Kidney glomerular epithelial cell (primary cell): ENCODE measurements at regions not wholly inside any gene's neighbourhood (a gene's known extent, or its start where the extent isn't known, plus 50 kb on each side); places are given as distances from the start of the nearest gene placed in this dataset.
"Not testable (repeated sequence)": the region's sequence is repeated elsewhere in the genome, so short reads cannot be mapped to it uniquely, and the experiment has no call there.

Experiments used
- DNase-seq: peaks from one replicate; lab custom pipeline; 2025; lab: John Stamatoyannopoulos, UW

DNA sequence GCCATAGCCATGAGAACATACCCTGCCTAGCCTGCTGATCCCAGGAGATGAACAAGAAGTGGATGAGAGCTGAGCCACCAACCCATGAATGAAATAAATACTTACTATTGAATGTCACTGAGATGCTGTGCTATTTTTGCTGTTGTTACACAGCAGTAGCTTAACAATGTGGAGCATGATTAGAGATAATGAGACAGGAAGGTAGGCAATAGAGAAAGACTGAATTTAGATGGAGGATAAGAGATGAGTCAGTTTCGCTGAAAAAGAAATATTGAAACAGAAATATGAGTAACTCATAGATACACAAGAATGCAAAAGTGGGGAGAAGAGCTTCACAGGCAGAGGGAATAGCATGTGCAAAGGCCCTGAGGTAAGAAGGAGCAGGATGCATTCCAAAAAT is 94.9 kb upstream of the TOP1 start:
- DNase-seq: no peak

DNA sequence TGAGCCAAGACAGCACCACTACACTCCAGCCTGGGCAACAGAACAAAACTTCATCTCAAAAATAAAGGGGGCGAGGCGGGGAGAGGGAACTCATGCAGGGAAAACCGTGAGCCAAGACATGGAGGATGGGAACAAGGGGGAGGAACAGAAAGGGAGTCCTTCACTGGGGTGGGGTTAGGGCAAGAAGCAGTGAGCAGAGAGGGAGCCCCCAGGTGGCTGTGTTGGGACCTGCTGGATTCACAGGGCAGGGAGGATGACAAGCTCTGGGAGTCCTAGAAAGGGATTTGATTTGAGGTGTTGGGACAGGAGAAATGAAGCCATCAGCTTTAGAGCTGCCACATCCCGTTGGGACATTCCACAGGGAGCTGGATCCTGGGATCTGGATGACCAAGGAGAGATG is 90.6 kb upstream of the TOP1 start:
- DNase-seq: no peak

DNA sequence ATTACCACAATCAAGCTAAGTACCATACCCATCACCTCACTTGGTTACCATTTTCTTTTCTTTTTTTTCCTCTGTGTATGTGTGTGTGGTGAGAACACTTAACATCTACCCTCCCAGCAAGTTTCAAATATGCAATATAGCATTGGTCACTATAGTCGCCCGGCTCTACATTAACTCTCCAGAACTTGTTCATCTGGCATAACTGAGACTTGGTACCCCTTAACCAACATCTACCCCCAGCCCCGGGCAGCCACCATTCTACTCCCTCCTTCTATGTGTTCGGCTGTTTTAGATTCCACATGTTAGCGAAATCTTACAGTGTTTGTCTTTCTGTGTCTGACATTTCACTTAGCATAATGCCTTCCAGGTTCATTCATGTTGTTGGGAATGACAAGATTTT is 89.0 kb upstream of the TOP1 start:
- no peak for DNase-seq

DNA sequence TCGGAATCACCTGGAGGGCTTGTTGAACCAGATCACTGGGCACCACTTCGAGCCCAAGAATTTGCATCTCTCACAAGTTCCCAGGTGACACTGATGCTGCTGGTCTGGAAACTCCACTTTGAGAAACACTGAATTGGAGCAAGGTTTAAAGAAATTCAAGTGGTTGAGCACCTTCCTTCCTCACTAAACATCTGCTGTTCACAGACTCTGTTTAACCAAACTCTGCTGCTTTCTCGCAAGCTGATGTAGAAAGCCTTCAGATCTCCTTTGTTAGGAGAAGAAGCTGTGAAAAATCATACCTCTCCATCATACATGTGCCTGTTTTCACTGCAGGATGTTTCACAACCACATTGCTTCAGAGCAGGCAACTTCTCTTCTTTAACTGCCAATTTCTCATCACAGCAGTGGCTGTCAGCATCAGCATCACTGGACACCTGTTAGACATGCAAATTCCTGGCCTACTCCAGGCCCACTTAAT is 87.5 kb upstream of the TOP1 start:
- no peak for DNase-seq

DNA sequence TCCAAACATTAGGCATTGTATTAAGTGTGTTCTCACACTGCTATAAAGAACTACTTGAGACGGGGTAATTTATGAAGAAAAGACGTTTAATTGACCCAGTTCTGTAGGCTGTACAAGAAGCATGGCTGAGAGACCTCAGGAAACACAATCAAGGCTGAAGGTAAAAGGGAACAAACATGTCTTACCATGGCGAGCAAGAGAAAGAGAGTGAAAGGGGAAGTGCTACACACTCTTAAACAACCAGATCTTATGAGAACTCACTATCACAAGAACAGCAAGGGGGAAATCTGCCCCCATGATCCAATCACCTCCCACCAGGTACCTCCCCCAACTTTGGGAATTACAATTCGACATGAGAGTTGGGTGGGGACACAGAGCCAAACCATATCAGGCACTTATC is 86.6 kb upstream of the TOP1 start:
- no peak for DNase-seq

DNA sequence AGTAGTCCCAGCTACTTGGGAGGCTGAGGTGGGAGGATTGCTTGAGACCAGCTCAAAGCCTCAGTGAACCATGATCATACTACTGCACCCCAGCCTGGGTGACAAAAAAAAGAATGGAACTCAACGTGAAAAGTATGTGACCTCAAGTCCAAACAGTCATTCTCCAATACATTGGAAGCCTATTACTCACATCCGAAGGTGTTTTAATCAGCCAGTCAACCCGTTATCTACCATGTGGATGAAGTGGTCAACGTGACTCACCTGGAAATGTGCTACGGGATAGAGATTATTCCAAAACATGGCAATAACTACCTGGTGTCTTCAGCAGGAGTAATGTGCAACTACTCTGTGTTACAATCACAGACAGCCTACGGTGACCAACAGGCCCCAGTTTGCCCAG is 85.8 kb upstream of the TOP1 start:
- DNase-seq: no peak

- DNase-seq: no peak
These were observed 85.0 kb upstream of the TOP1 start for GRCh38 chr20:40943591-40943990.

DNA sequence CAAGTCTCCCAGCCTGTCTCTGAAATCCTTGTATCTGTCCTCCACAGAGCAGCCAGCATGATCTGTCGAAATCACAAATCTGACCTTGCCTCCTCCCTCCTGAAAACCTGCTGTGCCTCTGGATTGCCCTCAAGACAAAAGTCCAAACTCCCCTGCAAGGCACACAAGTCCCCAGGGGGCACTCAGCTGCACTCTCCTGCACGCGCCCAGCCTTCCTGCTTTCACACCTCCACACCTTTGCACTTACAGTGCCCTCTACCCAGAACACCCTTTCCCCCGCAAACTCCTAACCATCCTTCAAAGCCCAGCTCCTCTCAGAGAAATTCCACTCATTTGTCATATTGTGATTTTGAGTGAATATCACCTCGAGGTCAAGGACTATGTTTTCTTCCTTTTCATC is 83.4 kb upstream of the TOP1 start:
- DNase-seq: no peak

DNA sequence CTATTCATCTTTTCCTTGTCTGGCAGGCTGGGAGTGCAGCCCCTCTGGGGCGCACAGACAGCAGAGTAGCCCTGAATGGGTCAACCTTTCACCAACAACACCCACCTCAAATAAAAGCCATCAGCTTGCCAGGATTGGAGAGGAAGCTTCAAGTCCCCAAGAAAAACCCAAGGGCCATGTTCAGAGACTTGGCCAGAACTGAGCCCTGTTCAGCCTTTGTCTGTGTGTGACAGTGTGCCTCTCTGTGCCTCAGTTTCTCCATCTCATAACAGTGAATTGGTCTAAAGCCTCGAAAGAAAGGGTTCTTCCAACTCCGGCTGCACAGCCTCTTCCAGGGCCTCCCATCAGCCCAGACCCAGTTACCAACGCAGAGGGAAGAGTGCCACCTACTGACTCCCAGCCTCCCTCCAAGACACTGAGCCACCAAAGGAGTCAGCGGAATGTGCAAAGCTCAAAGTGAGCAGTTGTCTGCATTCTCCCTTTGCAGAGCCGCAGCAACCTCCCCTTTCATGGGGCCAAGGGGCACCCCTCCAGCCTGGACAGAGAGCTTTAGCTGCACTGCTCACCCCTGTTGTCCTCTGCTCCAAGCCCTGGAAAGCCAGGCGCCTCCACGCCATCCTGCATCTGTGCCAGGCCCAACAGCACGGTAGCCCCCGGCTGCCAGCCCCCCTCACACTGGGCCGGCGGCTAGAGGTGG is 82.7 kb upstream of the TOP1 start:
- DNase-seq: no peak

DNA sequence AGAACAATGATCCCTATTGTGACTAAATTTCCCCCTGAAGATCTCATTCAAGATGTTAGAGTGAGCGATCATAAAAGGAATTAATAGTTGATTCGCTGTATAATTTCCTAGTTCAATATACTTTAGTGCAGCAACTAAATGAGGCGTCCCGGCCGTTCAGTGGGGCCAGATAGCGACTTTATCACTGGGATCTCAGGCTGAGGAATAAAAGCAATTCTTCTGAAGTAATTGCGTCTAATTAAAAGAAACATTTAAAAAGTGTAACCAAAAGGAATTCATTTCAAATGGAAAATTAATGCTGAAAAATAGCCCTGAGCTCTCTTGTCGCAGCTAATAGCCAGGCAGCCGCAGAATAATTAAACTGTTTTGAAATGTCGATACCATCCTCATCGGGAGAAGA is 82.2 kb upstream of the TOP1 start:
- DNase-seq: no peak

- no peak for DNase-seq
These were observed 80.0 kb upstream of the TOP1 start for GRCh38 chr20:40948465-40949267.

DNA sequence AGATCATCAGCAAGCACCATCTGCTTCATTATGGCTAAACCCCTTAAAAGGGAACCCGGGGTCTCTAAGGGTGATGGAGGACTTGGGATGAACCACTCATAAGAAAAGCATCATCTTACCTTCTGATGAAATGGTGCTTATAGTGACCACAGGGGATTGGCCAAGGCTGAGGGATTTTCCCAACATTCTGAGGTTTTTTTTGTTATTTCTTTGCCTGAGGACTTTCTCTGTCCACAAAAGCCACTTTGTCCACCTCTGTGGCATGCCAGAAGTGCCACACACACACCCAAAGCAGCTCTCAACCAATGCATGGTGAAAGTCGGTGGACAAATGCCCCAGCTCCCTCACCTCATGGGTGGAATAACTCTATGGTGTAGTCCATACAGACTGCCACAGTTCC is 79.3 kb upstream of the TOP1 start:
- DNase-seq: no peak

- DNase-seq: no peak
These were observed 76.5 kb upstream of the TOP1 start for GRCh38 chr20:40952136-40952535.

DNA sequence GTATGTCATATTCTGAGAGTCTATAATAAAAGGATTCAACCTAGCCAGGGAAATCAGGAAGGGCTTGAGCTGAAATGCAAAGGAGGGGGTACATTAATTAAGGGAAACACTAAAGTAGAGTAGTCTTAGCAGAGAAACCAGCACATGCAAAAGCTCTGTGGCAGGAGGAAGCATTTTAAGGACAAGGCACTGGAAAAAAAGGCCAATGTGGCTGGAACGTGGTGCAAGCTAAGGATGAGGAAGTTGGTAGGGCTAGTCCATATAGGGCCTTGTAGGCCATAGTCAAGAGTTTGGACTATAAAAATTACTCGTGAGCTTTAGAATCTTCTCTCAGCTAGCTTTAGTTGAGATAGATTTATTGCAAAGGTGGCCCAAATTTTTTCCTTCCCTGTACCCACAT is 75.2 kb upstream of the TOP1 start:
- DNase-seq: no peak

DNA sequence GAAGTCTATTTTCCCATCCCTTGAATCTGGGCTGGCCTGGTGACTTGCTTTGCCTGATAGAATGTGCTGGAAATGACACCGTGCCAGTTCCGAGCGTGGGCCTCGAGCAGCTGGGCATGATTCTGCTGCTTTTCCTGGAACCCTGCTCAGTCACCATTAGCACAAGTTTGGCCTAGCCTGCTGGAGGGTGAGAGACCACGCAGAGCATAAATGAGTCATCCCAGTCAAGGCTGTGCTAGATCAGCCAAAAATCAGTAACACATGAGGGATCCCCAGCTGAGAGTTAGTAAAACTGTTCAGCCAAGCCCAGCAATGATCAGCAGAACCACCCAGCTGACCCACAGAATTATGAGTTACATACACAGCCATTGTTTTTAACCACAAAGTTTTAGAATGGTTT is 74.8 kb upstream of the TOP1 start:
- DNase-seq: no peak

GRCh38 chr20:40954521-40955165 is 74.0 kb upstream of the TOP1 start:
- no peak for DNase-seq

DNA sequence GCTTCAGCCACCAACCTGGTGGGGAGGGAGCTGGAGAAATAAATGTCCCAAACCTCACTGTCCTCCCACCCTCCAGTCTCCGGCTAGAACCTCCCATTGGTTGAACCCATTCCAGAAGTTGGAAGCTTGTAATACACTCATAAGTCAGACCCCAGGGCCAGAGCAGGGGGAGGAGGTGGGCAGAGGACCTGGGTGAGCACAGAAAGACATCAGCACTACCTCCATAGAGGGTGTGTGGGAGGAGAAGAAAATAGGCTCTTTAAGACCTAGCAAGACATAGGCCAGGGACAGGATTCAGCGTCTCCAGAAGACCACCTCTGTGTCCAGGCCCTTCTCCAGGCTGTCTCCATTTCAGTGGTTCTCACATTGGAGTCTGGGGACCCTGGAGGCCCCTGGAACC is 73.3 kb upstream of the TOP1 start:
- no peak for DNase-seq

DNA sequence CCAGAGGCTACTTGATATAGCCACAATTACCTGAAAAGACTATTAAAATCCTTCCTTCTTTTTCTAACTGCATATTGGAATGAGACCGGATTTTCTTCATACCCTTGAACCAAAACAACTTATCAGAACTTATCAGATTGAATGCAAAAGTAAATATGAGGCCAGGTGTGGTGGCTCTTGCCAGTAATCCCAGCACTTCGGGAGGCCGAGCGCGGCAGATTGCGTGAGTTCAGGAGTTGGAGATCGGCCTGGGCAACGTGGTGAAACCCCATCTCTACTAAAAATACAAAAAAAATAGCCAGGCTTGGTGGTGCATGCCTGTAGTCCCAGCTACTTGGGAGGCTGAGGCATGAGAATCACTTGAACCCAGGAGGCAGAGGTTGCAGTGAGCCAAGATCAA is 72.8 kb upstream of the TOP1 start:
- not testable (repeated sequence) for DNase-seq

DNA sequence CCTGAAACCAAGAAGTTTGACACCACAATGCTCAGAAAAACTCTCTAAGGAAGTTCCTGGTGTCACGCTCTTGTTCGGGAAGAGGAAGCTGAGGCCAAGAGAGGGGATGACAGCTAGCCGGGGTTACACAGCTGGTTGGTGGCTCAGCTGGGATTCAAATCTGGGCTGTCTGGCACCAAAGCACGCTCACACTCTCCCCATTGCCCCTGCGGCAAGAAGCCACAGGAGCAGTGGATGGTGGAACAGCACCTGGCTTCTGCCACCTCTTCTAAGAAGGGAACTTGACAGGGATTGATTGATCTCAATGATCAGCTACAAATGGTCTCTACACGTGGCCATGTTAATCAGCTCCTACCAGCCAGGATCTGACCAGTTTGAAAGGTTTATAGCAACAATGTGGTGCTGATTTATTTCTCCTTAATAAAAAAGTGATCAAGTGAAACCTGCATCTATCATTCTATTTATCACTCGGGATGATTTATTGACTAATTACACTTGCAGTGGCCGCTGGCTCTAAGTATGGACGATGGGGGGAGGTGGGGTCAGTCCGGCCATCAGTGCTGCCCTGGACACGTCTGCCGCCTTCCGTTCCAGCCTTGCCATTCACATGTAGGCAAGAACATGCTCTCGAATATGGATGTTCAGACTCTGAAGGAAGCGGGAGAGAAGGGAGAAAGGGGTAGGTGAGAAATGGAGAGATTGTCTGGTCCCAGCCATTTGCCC is 71.9 kb upstream of the TOP1 start:
- no peak for DNase-seq

- no peak for DNase-seq
These were observed 71.3 kb upstream of the TOP1 start for GRCh38 chr20:40957265-40957760.

- no peak for DNase-seq
These were observed 70.0 kb upstream of the TOP1 start for GRCh38 chr20:40958598-40958997.
